ENCODE measurements at regions not wholly inside any gene's neighbourhood (a gene's known extent, or its start where the extent isn't known, plus 50 kb on each side); places are given as distances from the start of the nearest gene placed in this dataset.

DNA sequence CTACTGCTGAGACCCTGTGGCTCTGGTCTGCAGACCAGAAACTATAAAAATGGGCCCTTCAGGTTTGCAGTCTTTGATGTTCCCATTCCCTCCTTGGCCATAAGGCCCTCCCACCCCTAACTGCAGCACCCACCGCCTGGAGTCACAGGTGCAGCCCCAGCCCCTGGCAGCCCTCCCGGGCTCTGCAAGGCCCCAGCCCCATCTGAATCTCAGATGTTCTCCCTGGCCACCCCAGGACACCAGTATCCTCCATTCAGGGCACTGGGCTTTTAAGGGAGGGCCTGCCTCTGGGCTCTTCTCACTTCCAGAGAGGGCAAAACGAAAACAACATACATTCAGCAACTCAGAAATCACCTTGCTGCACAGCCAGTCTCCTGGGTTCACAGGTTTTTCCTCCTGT lies 107.7 kb upstream of the RET start:
- TF ChIP-seq, protein P1, sequence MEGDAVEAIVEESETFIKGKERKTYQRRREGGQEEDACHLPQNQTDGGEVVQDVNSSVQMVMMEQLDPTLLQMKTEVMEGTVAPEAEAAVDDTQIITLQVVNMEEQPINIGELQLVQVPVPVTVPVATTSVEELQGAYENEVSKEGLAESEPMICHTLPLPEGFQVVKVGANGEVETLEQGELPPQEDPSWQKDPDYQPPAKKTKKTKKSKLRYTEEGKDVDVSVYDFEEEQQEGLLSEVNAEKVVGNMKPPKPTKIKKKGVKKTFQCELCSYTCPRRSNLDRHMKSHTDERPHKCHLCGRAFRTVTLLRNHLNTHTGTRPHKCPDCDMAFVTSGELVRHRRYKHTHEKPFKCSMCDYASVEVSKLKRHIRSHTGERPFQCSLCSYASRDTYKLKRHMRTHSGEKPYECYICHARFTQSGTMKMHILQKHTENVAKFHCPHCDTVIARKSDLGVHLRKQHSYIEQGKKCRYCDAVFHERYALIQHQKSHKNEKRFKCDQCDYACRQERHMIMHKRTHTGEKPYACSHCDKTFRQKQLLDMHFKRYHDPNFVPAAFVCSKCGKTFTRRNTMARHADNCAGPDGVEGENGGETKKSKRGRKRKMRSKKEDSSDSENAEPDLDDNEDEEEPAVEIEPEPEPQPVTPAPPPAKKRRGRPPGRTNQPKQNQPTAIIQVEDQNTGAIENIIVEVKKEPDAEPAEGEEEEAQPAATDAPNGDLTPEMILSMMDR (conservative IDR thresholded peaks at IDR 0.05), result no peak
- no peak overlapping the region for H3K27ac ChIP-seq

GRCh38 chr10:42969909-42970308 lies 107.0 kb upstream of the RET start:
- TF ChIP-seq, protein P1 (conservative IDR thresholded peaks at IDR 0.05), result no peak
- H3K27ac ChIP-seq, result no peak overlapping the region

GRCh38 chr10:42970451-42971250 lies 106.2 kb upstream of the RET start:
- TF ChIP-seq, protein P1 (conservative IDR thresholded peaks at IDR 0.05), result no peak
- no peak overlapping the region for H3K27ac ChIP-seq

DNA sequence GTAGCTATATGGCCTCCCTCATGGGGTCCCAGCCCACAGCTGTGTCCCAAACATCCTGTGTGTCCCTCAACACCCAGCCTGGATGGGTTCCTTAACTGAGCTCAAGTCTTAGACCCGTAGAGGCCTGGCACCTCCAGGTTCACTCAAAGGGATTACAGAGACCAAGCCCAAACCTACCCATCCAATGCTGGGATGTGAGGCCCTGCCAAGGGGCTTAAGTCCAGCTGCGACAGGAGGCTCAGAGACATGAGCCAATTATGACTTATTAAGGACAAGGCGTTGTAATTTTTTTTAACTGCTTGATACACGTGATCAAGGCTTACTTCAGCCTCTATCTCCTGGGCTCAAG lies 105.6 kb upstream of the RET start:
- TF ChIP-seq, protein P1 (conservative IDR thresholded peaks at IDR 0.05), result no peak
- H3K27ac ChIP-seq, result no peak overlapping the region

DNA sequence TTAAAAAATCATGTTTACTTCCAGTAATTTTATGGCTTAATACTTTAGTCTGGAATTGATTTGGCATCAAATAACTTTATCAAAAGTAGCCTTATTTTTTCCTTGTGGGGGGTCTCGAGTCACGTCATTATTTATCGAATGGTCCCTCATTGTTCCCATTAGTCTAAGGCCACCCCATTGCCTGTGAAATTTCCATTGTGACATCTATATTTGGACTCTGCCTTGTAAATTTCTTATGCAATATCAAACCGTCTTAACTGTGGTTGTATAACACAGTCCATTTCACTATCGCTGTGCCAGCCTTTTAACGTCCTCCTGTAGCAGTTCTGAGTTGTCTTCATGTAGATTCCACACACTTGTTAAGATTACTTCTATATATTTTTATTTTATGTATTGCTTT lies 103.9 kb upstream of the RET start:
- H3K27ac ChIP-seq, result no peak overlapping the region
- TF ChIP-seq, protein P1 (conservative IDR thresholded peaks at IDR 0.05), result no peak

DNA sequence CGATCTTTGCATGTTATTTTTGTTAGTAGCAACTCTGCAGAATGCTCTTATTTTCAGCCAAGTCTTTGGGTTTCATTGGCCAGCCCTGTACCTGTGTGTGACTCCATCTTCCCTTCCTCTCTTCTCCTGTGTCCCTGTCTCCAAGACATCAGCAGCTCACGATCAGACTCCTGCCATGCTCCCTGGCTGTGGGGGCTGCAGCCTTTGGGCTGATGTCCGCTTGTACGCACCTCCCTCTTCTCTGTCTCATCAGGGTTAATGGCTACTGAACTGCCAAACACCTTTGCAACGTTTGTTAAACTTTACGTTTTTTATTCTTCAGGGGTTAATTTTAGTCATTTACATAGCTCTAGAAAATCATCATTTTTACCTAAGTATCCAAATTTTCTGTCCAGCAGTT lies 103.5 kb upstream of the RET start:
- H3K27ac ChIP-seq, result no peak overlapping the region

DNA sequence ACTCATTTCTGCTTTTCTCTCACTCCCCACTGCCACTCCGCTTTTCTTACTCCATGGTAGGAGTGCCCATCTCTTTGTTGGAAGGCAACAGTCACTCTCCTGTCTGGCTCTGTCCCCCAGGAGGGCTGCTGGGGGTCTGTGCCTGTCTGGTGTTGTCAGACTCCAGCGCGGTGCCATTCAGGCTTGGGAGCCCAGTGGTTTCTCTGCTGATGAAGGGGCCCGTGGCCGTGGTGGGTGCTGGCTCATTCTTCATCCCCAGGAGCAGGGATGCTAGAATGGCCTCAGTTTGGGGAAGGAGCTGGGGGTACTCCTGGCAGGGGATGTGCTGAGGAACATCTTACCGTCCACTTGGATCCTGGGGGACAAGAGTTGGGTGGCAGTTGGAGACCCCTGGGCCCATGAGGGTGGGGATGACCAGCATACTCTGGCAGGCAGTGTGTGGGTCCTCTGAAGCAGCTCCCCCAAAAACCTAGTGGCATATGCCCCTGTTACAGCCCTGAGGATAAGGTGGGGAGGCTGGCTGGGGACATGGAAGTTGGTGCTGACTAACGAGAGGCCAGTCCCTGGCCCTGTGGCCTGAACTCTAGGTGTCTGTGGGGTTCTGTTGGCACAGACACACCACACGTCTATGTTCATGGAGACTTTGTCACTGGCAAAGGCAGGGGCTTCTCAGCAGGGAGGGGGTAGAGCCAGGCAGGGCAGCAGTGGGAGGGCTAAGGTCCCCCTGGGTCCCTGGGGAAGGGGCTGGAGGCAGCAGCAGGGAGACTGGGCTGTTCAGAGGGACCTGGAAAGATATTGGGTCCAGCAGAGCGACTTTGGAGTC lies 102.8 kb upstream of the RET start:
- H3K27ac ChIP-seq, result no peak overlapping the region
- TF ChIP-seq, protein P1 (conservative IDR thresholded peaks at IDR 0.05), result no peak

More for the DNA sequence above, 103.5 kb upstream of the RET start:
- TF ChIP-seq, protein P1 (conservative IDR thresholded peaks at IDR 0.05), result no peak
